HG03520 (cell line): ENCODE measurements at regions not wholly inside any gene's neighbourhood (a gene's known extent, or its start where the extent isn't known, plus 50 kb on each side); places are given as distances from the start of the nearest gene placed in this dataset.

Source experiments
- ATAC-seq: cut with Tn5 transposase; IDR thresholded peaks from one replicate; pipeline ENCODE4 v1.9.1; 2021; ENCODE audit warnings: mild to moderate bottlenecking, moderate library complexity; ENCODE audit not compliant: unreplicated experiment

DNA sequence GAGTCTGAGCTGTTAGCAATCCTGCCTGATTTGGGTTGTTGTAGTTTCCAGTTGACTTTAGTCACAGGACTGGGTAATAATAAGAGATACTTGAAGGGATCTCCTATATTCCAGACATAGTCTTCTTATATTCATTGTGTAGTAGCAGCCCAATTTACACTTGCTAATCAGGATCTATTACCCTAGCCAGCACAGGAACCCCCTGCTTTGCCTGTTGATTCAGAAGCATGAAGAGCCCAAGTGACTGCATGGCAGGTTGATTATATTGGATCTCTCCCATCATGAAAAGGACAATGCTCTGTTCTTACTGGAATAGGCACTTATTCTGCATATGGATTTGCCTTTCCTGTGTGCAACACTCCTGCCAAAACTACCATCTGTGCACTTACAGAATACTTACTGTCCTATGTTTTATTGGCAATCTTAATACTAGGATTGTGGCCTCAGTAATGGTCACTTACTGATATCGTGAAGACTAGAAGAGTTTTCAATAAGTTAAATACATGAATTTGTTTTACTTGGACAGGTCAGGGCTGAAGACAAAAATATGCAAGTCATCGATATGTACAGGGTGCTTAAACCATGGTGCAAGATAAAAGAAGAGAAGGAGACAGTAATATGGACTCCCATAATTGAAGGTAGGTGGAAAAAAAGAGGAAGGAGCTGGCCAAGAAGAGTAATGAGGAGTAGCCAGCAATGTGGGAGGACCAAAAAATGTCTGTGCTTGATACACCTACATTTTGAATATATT is 304.1 kb downstream of the MCTP2 start:
- ATAC-seq: no peak

DNA sequence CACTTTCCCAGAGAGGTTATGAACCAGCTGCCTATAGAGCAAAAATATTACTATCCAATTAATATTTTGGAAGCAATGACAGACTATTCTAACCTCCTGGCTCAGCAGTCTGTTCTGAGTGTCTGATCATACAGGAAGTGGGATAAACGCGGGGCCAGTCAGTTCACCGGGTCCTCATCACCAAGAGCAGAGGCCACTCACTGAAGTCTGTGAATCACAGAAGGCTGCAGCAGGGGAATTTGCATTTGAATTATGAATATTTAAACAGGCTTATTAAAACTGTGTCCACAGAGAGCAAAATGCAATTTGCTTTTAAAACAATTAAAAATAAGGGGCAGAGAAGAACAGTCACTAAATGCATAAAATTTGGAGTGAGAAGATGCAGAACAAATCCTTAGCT is 305.2 kb downstream of the MCTP2 start:
- ATAC-seq: no peak

DNA sequence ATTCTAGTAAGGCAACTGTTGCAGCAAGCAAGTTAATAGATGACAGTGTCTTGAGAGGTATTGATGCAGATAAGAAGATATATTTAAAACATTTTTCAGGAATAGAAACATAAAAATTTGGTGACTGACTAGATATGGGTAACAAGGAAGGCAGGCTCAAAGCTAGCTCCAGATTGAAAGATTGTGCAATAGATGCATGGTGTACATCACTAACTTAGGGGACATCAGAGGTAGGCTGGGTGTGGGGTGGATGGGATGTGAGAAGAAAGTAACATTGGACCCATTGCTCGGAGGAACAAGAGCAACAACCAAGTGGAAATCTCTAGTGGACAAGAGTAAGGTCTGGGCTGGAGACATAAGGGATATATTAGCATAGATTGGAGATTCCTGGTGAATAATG is 306.9 kb downstream of the MCTP2 start:
- no peak for ATAC-seq

- no peak for ATAC-seq
These were observed 311.0 kb downstream of the MCTP2 start for GRCh38 chr15:94542391-94542790.

- no peak for ATAC-seq
These were observed 315.4 kb downstream of the MCTP2 start for GRCh38 chr15:94546808-94547207.

- ATAC-seq: no peak
These were observed 316.4 kb downstream of the MCTP2 start for GRCh38 chr15:94547711-94548110.

DNA sequence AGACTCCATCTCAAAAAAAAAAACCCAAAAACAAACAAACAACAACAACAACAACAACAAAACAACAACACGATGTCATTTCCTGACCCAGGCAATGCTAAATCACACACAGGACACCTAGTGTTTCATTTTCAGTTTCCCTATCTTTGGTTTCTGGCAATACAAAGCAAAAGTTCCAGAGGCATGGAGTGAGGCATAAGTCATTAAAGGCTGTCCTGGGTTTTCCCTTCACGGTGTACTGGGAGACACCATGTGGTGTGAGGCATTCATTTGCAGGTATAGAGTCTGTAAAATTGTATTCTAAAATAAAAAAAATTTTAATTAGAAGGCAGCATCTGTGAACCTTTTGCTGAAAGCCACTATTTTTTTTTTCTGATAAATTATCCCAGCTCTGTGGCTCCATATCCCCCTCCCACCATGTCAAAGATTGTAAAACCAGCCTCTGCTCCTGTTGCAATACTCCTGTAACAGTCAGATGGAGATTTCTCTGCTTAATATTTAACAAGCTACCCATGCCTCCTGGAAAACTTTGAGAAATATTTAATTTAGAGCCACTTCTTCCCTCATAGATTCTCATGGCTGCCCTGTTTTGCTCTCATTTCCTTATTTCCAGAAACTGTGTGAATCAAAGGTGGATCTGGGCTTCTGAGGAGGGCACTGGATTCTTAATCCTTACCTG is 324.6 kb downstream of the MCTP2 start:
- ATAC-seq: no peak

DNA sequence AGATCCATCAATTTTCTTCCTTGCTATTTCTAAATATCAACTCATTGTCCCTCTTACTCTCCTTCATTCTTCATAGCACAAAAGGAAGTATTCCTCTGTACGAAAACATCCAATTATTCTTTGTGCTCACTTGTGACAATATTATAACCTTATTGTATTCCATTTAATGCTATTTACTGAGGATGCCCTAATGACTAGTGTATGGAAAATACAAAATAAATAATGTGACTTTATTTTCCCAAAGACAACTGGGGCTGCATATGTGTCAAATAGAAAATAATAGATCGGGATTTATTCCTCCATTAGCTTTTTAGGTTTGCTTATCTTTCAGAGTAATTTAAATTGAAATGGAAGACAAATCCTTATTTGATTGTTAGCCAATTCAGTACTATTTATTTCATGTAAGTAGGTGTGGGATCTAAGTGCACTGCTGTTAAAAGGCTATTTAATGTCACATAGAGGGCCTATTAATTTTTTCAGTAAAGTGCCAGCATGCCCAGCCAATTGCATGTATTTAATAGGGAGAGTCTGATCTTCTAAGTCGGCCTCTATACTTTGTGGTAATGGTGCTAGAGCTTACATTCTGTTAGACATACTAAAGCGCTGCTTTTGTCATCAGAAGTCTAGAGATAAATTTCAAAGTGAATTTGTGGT is 329.8 kb downstream of the MCTP2 start:
- ATAC-seq: no peak

GRCh38 chr15:94563456-94563855 is 332.1 kb downstream of the MCTP2 start:
- no peak for ATAC-seq

GRCh38 chr15:94576889-94577533 is 345.6 kb downstream of the MCTP2 start:
- ATAC-seq: peak; percentile 84

DNA sequence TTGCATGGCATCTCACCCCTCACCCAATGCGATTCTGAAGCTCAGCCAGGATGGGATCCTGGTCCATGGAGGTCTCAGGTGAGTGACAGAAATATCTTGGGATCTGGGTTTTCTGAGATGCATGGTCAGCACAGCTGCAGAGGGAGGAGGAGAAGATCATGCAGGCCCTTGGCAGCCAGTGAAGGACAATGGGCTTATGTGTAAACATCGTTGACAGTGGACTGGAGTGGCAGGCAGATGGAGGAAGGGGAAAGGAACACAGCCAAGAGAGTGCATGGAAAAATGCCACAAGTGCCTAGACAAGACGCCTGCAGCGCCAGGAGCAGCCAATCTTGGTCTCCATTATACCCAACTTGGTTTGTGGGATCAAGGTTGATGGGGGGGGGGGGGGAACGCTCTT is 347.9 kb downstream of the MCTP2 start:
- ATAC-seq: no peak

DNA sequence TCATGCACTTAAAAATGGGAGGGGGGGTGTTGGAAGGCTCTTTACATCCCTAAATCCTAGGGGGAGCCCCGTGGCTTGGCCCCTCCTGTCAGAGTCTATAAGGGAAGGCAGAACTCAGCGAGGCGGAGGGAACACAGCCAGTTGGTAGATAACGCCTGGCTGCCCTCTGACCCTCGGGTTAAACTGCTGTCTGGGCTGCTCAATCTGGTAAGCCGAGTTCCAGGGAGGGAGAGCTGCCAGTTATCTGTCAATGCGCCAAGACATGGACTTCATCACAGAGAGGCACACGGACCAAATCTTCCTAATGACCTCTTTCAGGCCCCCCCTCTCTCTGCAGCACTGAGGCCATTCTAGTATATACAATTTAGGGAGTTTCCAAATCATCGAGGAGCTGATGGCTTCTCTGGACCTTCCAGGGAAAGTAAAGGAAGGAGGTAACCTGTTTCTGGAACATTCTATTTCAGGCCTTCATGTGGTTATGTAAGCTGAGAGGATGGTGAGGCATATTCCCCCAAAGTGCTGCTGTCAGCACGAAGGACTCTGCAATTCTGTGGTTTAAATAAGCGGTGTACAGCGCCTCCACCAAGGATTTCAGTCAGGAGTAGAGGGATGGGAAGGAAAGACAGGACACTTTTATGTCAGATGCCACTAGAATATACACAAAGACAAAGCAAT is 349.0 kb downstream of the MCTP2 start:
- ATAC-seq: no peak

GRCh38 chr15:94582368-94582767 is 351.0 kb downstream of the MCTP2 start:
- no peak for ATAC-seq

DNA sequence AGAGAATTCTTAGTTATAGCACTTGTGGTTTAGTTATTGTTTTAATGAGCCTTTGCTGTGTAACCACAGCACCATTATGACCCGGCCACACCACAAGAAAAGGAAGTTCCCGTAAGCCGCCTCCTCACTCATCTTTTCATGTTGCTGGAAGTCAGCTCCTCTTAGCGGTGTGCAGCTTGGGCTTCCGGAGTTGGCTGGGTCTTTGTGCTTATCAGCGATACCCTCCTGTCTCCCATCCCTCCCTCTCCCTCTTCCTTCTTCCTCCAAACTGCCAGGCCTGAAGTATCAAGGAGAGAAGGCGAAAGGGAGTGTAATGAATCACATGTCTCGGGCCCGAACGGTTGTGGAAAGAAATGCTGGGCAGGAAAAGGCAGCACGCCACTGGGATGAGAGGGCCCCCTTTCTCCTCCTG is 353.5 kb downstream of the MCTP2 start:
- ATAC-seq: peak; percentile 71

DNA sequence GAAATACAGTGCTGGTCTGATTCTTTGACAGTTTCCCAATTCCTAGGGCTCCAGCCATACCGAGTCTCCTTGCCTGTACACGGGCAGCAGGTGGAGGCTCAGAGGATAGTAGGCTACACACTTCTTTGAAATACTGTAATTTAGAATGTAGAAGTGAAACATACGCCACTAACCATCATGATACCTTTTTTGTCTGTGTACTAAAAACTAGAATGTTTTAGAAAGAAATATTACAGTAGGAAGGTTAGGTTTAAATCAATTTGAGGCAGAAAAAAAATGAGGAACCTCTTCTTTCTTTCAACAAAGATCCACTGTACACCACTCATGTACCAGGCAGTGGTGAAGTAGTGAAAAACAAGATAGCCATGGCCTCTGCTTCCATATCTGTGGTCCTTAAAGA is 354.7 kb downstream of the MCTP2 start:
- ATAC-seq: peak; percentile 59

DNA sequence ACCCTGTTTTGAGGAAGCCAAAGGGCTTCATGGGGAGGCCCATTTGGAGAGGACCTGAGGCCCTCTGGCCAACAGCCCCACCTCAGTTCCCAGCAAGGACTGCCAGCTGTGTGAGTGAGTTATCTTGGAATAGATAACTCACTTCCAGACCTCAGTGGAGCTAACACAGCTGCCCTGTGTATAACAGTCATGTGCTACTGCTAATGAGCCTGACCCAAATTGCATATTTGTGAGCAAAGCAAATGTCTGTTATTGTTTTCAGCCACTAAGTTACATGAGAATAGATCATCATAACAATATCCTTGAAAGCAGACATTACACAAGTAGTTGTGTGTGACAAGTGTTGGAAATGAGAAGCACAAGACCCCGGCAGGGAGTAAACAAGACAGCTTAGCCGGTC is 355.8 kb downstream of the MCTP2 start:
- no peak for ATAC-seq

DNA sequence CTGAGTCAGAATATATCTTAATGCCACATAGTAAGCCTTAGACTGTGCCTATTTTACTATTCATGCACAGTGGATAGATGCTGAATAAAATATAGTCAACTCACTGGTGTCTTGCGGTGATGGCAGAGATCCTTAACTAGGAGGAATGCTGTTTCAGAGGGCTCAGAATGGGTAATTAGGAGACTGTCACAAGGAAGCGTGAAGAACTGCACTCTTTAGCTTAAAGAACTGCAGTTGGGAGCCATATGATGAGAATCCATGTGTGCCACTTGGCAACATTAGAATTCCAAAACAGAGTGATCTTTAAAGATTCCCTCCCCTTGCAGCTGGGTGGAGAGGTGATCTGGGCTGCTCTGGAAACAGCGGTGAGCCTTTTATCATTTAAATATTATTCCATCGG is 357.6 kb downstream of the MCTP2 start:
- no peak for ATAC-seq

GRCh38 chr15:94592495-94592894 is 361.1 kb downstream of the MCTP2 start:
- ATAC-seq: no peak

DNA sequence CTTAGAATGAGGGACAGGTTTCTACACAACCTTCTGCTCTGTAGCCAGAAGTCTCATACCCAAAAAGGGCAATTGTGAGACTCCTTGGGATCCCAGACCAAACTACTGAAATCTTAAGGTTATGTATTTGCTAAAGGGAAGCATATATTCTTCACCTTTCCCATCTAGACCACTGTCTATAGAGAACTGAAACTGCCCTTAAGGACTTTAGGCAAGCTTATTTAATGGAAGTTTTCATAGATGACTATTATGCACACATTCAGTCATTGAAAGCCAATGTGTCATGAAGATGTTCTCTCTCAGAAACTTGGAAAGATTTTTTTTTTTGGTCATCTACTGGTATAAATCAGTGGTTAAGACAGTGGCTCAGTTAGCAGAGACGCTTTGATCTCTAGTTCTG is 365.3 kb downstream of the MCTP2 start:
- no peak for ATAC-seq

GRCh38 chr15:94600505-94600904 is 369.1 kb downstream of the MCTP2 start:
- ATAC-seq: no peak
